ENCODE measurements at regions not wholly inside any gene's neighbourhood (a gene's known extent, or its start where the extent isn't known, plus 50 kb on each side); places are given as distances from the start of the nearest gene placed in this dataset.

DNA sequence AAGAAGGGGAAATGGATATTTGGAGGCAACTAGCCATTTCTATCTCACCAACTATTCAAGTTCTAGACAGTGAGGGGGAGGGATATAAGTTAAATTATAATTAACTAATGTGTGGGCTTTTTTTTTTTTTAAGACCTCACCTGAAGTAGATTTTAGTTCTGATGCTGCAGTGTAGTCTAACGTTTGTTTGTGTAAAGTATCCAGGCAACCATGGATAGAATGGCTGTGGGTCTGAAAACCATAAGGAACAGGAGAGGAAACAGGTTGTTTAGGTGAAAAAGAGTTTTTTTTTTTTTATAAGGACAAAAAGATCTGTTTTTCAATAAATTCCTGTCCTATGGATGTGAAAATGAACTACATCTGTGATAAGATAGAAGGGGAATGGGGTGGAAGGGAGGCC, 262.4 kb upstream of the PLET1 start:
- Mint-ChIP-seq H3K9me3 (peaks cover 0 to 5% (median under 1%) of the 10 kb centered on the region in 8 donors), H3K4me3 (no peak overlapping the region)
- H3K4me1 ChIP-seq (ENCODE audit: insufficient read depth, low read length) = peaks cover 3% of the 10 kb centered on the region

DNA sequence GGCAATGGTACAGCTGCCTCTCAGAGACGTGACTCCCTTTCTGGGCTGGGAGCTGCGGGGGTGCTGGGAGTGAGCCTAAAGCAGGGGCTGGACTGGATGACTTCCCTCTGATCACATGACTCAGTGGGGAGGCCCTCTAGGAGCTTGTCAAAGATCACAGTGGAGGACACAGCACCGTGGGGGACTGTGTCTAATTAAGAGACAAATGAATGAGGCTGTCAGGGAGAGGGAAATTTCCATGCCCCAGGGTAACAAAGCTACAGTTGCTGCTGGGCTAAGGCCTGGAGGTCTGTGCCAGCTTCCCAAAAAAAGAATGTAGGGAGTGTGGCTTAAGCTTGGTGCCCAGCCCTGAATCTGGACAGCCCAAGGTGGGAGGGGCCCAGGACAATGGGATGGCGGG, 262.8 kb upstream of the PLET1 start:
- Mint-ChIP-seq H3K9me3 (peaks cover 0 to 5% (median under 1%) of the 10 kb centered on the region in 8 donors), H3K36me3 (no peaks in the 10 kb centered on the region), H3K4me1 (peaks cover 4 to 50% (median 34%) of the 10 kb centered on the region in 4 donors), H3K27me3 (peaks cover 0 to 9% of the 10 kb centered on the region in 2 donors), H3K4me3 (no peak overlapping the region), H3K27ac (peak overlapping the region in 2 of 7 donors; percentile 15 to 63)
- no peaks in the 10 kb centered on the region for H3K4me1 ChIP-seq (ENCODE audit: insufficient read depth, low read length)
- no peaks in the 10 kb centered on the region for H3K27me3 ChIP-seq (ENCODE audit: insufficient read depth, low read length)
- H3K4me3 ChIP-seq (ENCODE audit: low read length in 2 of 2) = no peak overlapping the region
- DNase-seq = no peak
- ChIA-PET CTCF (ENCODE audit: partially characterized antibody) (interaction anchor here (1.8 to 1.9 kb wide), 2 partner anchors 17 to 32 kb away, joined by 3 to 7 read pairs; no protein-coding TSS in a partner anchor), POLR2A (ENCODE audit: partially characterized antibody) (no interaction called here)
- intact Hi-C loops (cut with micrococcal nuclease) = no loop called here
- H3K36me3 ChIP-seq (ENCODE audit: insufficient read depth, low read length) = no peaks in the 10 kb centered on the region
- no peak overlapping the region for H3K27ac ChIP-seq (ENCODE audit: low read depth, low read length)
- H3K9me3 ChIP-seq (ENCODE audit: control insufficient read depth in 1 of 2, low read length in 2 of 2) = no peaks in the 10 kb centered on the region

More for the DNA sequence above, 262.4 kb upstream of the PLET1 start:
- H3K9me3 ChIP-seq (ENCODE audit: control insufficient read depth in 1 of 2, low read length in 2 of 2) = no peaks in the 10 kb centered on the region
- peaks cover 0 to 9% of the 10 kb centered on the region in 2 donors for H3K27me3 Mint-ChIP-seq
- POLR2A ChIA-PET (ENCODE audit: partially characterized antibody) = no interaction called here
- no peak overlapping the region for H3K27ac ChIP-seq (ENCODE audit: low read depth, low read length)
- no peak overlapping the region for H3K4me3 ChIP-seq (ENCODE audit: low read length in 2 of 2)
- CTCF ChIA-PET (ENCODE audit: partially characterized antibody) = interaction anchor here (1.2 to 1.9 kb wide), 3 partner anchors 17 to 33 kb away, joined by 3 to 7 read pairs (median 4); no protein-coding TSS in a partner anchor
- intact Hi-C loops (cut with micrococcal nuclease) = no loop called here
- H3K36me3 ChIP-seq (ENCODE audit: insufficient read depth, low read length) = no peaks in the 10 kb centered on the region
- peaks cover 9 to 54% (median 38%) of the 10 kb centered on the region in 4 donors for H3K4me1 Mint-ChIP-seq
- H3K27me3 ChIP-seq (ENCODE audit: insufficient read depth, low read length) = no peaks in the 10 kb centered on the region
- H3K27ac Mint-ChIP-seq = peak overlapping the region in 1 of 7 donors; percentile 83
- DNase-seq = no peak
- H3K36me3 Mint-ChIP-seq = no peaks in the 10 kb centered on the region

DNA sequence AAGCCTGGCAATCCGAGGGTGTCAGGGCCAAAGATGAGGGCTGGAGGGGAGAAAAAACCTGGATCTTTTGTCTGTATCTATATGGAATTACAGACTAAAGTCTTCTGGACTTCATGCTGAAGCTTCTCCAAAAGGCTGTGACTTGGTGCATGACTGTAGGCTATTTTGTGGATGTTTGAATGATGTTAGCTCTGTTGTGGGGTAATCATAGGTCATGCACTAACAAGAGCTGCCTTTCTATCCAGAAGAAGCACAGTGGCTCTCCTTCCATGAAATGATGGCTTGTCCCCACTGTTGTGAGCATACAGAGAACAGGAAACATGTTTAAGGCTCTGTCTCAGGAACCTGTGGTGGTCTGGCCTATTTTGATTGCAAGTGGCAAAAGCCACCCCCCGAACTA, 263.3 kb upstream of the PLET1 start:
- POLR2A ChIA-PET (ENCODE audit: partially characterized antibody) = no interaction called here
- H3K36me3 Mint-ChIP-seq = no peaks in the 10 kb centered on the region

DNA sequence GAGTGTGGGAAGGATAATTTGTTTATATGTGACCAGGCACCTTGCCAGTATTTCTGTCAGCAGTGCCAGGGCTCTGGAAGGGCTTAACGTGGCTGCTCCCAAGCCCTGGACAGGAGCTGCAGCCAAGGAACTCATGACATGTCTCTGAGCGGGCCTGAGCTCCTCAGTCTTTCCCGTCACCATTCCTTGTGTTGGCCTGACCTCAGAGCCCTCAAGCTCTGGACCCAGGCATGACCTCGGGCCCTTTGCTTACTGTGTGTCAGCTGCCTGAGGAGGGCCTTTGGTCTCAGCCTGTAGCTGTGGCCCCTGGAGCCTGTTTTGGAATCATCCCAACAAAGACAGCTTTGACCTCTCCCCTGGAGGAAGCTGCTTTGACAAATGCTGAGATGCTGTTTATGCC, 264.1 kb upstream of the PLET1 start:
- CTCF ChIA-PET (ENCODE audit: partially characterized antibody) = interaction anchor here (0.9 to 1.9 kb wide), 2 partner anchors 31 to 64 kb away, joined by 3 to 7 read pairs; no protein-coding TSS in a partner anchor
- no peaks in the 10 kb centered on the region for H3K36me3 ChIP-seq (ENCODE audit: insufficient read depth, low read length)
- Mint-ChIP-seq H3K36me3 (no peaks in the 10 kb centered on the region), H3K9me3 (peaks cover 0 to 1% (median 0%) of the 10 kb centered on the region in 8 donors), H3K27me3 (peaks cover 0 to 7% of the 10 kb centered on the region in 2 donors), H3K4me1 (peaks cover 3 to 43% (median 26%) of the 10 kb centered on the region in 4 donors), H3K27ac (peak overlapping the region in 2 of 7 donors; percentile 31 to 60), H3K4me3 (no peak overlapping the region)
- H3K9me3 ChIP-seq (ENCODE audit: control insufficient read depth in 1 of 2, low read length in 2 of 2) = no peaks in the 10 kb centered on the region
- intact Hi-C loops (cut with micrococcal nuclease) = no loop called here
- DNase-seq = no peak
- no peak overlapping the region for H3K27ac ChIP-seq (ENCODE audit: low read depth, low read length)
- H3K4me1 ChIP-seq (ENCODE audit: insufficient read depth, low read length) = no peaks in the 10 kb centered on the region
- H3K4me3 ChIP-seq (ENCODE audit: low read length in 2 of 2) = no peak overlapping the region
- POLR2A ChIA-PET (ENCODE audit: partially characterized antibody) = no interaction called here
- no peaks in the 10 kb centered on the region for H3K27me3 ChIP-seq (ENCODE audit: insufficient read depth, low read length)

More for the DNA sequence above, 263.3 kb upstream of the PLET1 start:
- Mint-ChIP-seq H3K27me3 (peaks cover 0 to 9% of the 10 kb centered on the region in 2 donors), H3K4me1 (peaks cover 4 to 45% (median 30%) of the 10 kb centered on the region in 4 donors), H3K27ac (no peak overlapping the region), H3K9me3 (peaks cover 0 to 2% (median 0%) of the 10 kb centered on the region in 8 donors), H3K4me3 (no peak overlapping the region)
- H3K9me3 ChIP-seq (ENCODE audit: control insufficient read depth in 1 of 2, low read length in 2 of 2) = no peaks in the 10 kb centered on the region
- no peak for DNase-seq
- CTCF ChIA-PET (ENCODE audit: partially characterized antibody) = interaction anchor here (0.5 to 1.9 kb wide), 3 partner anchors 16 to 592 kb away, joined by 3 to 7 read pairs (median 3); no protein-coding TSS in a partner anchor
- no peak overlapping the region for H3K4me3 ChIP-seq (ENCODE audit: low read length in 2 of 2)
- H3K36me3 ChIP-seq (ENCODE audit: insufficient read depth, low read length) = no peaks in the 10 kb centered on the region
- intact Hi-C loops (cut with micrococcal nuclease) = no loop called here
- no peak overlapping the region for H3K27ac ChIP-seq (ENCODE audit: low read depth, low read length)
- H3K27me3 ChIP-seq (ENCODE audit: insufficient read depth, low read length) = no peaks in the 10 kb centered on the region
- H3K4me1 ChIP-seq (ENCODE audit: insufficient read depth, low read length) = no peaks in the 10 kb centered on the region

DNA sequence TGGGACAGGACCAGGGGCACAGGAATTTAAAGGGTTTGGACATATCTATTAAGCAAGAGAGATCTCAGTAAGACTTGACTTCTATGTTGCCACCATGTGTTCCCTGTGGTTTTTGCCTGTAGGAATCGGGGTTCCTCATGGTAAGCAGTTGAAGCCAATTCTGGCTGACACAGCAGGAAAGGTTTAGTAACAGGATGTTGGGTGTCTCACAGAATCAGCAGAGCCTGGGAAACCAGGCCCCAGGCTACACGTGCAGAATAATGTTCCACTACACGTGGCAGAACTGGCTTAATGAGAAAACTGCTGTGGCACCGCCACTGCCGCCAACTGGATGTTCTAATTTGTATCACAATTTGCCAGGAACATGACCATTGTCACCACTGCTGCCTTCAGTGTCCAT, 264.6 kb upstream of the PLET1 start:
- CTCF ChIA-PET (ENCODE audit: partially characterized antibody) = interaction anchor here (0.9 kb wide), 1 partner anchor 64 kb away, joined by 3 read pairs; no protein-coding TSS in a partner anchor
- H3K27ac Mint-ChIP-seq = peak overlapping the region in 2 of 7 donors; percentile 31 to 60
- intact Hi-C loops (cut with micrococcal nuclease) = no loop called here
- peaks cover 1 to 38% (median 23%) of the 10 kb centered on the region in 4 donors for H3K4me1 Mint-ChIP-seq
- H3K9me3 Mint-ChIP-seq = no peaks in the 10 kb centered on the region
- no peaks in the 10 kb centered on the region for H3K36me3 Mint-ChIP-seq
- Histone ChIP-seq H3K36me3 (ENCODE audit: insufficient read depth, low read length) (no peaks in the 10 kb centered on the region), H3K27ac (ENCODE audit: low read depth, low read length) (no peak overlapping the region), H3K4me1 (ENCODE audit: insufficient read depth, low read length) (no peaks in the 10 kb centered on the region), H3K9me3 (ENCODE audit: control insufficient read depth in 1 of 2, low read length in 2 of 2) (no peaks in the 10 kb centered on the region), H3K4me3 (ENCODE audit: low read length in 2 of 2) (no peak overlapping the region), H3K27me3 (ENCODE audit: insufficient read depth, low read length) (no peaks in the 10 kb centered on the region)
- peaks cover 0 to 7% of the 10 kb centered on the region in 2 donors for H3K27me3 Mint-ChIP-seq
- DNase-seq = no peak
- POLR2A ChIA-PET (ENCODE audit: partially characterized antibody) = interaction anchor here (1.6 kb wide), 1 partner anchor 15 kb away, joined by 5 read pairs; no protein-coding TSS in a partner anchor
- H3K4me3 Mint-ChIP-seq = no peak overlapping the region

DNA sequence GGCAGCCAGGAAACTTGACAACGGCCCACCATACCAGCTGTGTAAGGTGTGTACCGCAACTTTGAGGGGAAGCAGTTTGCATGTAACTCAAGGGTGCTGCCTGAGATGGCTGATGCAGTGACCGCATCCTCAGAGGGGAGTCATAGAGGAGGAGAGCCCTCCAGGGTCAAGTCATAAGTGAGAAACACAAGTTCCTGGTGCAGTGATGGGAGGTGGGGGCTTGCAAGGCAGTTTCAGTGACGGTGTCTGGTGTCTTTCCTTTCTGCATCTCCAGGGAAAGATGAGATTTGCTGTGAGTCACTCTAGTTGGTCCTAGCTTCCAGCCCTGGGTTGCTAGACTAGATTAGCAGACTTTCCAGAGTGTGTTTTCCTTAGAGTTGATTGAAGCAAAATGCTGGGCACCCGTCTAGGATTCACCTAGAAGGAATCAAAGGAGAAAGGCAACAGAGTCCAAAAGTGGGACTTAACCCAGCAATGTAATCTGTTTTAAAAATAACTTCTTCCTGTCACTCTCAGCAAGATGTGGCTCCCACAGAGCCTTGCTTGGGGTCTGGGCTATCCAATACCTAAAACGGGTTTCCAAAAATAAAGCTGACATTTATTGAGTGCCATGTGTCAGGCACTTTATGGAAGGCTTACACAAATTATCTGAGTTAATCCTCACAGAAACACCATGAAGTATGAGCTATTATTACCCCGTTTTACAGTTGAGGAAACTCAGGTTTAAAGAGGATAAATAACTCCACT, 265.4 kb upstream of the PLET1 start:
- CTCF ChIA-PET (ENCODE audit: partially characterized antibody) = interaction anchor here (0.8 kb wide), 1 partner anchor 30 kb away, joined by 4 read pairs; no protein-coding TSS in a partner anchor
- Histone ChIP-seq H3K4me3 (ENCODE audit: low read length in 2 of 2) (no peak overlapping the region), H3K4me1 (ENCODE audit: insufficient read depth, low read length) (no peaks in the 10 kb centered on the region), H3K9me3 (ENCODE audit: control insufficient read depth in 1 of 2, low read length in 2 of 2) (no peaks in the 10 kb centered on the region), H3K27me3 (ENCODE audit: insufficient read depth, low read length) (no peaks in the 10 kb centered on the region), H3K36me3 (ENCODE audit: insufficient read depth, low read length) (no peaks in the 10 kb centered on the region), H3K27ac (ENCODE audit: low read depth, low read length) (no peak overlapping the region)
- POLR2A ChIA-PET (ENCODE audit: partially characterized antibody) = interaction anchor here (1.6 kb wide), 1 partner anchor 14 kb away, joined by 5 read pairs; no protein-coding TSS in a partner anchor
- Mint-ChIP-seq H3K36me3 (no peaks in the 10 kb centered on the region), H3K4me3 (no peak overlapping the region), H3K9me3 (no peaks in the 10 kb centered on the region), H3K27ac (peak overlapping the region in 1 of 7 donors; percentile 33), H3K27me3 (peaks cover 0 to 7% of the 10 kb centered on the region in 2 donors), H3K4me1 (peaks cover 1 to 31% (median 19%) of the 10 kb centered on the region in 4 donors)
- no peak for DNase-seq
- intact Hi-C loops (cut with micrococcal nuclease) = no loop called here

DNA sequence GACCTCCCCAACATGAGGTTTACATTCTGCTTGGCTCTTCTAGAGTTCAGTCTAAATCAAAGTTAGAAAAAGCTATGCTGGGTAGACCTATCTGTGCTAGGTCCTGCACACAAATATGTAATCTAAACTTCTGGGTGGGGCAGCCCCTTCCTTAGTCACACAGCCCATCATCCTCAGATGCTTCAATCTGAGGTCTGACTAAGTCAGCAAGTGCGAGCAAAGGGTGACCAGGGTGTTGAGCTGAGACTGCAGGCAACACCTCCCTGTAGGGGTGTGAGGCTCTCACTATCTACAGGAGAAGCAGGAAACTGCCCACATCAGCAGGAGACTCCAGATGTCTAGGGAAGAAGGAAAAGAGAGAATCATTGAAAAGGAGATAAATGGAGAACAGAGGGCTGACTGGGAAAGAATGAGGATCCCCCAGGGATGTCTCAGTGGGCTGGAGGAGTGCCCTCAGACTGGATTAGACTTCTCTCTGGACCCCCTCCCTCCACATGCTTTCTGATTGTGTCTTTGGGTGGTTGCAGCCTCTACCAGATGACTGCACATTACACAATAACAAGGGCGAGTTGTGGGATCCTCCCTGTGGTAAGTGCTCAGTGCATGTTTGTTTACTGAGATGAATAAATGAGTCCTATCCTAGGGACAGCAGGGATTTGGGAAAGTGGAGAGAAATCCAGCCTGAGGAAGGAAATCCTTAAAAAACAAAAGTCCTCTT, 266.2 kb upstream of the PLET1 start:
- H3K36me3 Mint-ChIP-seq = no peaks in the 10 kb centered on the region
- ChIA-PET CTCF (ENCODE audit: partially characterized antibody) (interaction anchor here (0.8 kb wide), 1 partner anchor 29 kb away, joined by 4 read pairs; no protein-coding TSS in a partner anchor), POLR2A (ENCODE audit: partially characterized antibody) (interaction anchor here (1.6 kb wide), 1 partner anchor 14 kb away, joined by 5 read pairs; no protein-coding TSS in a partner anchor)
- intact Hi-C loops (cut with micrococcal nuclease) = no loop called here
- no peaks in the 10 kb centered on the region for H3K4me1 ChIP-seq (ENCODE audit: insufficient read depth, low read length)
- no peaks in the 10 kb centered on the region for H3K27me3 ChIP-seq (ENCODE audit: insufficient read depth, low read length)
- H3K9me3 Mint-ChIP-seq = no peaks in the 10 kb centered on the region
- H3K4me1 Mint-ChIP-seq = peaks cover 1 to 27% (median 18%) of the 10 kb centered on the region in 4 donors
- no peak for DNase-seq
- H3K27ac Mint-ChIP-seq = peak overlapping the region in 2 of 7 donors; percentile 2 to 72
- H3K4me3 Mint-ChIP-seq = peak overlapping the region in 1 of 8 donors; percentile 41
- no peaks in the 10 kb centered on the region for H3K9me3 ChIP-seq (ENCODE audit: control insufficient read depth in 1 of 2, low read length in 2 of 2)
- peaks cover 0 to 7% of the 10 kb centered on the region in 2 donors for H3K27me3 Mint-ChIP-seq
- H3K4me3 ChIP-seq (ENCODE audit: low read length in 2 of 2) = no peak overlapping the region
- H3K27ac ChIP-seq (ENCODE audit: low read depth, low read length) = no peak overlapping the region
- no peaks in the 10 kb centered on the region for H3K36me3 ChIP-seq (ENCODE audit: insufficient read depth, low read length)
